GM12875 (cell line): ENCODE measurements at regions not wholly inside any gene's neighbourhood (a gene's known extent, or its start where the extent isn't known, plus 50 kb on each side); places are given as distances from the start of the nearest gene placed in this dataset.

Source experiments
- H3K4me3 ChIP-seq: one replicate; pipeline ENCODE4 v1.5.1; 2011; ENCODE audit warnings: low read depth, low read length, control low read depth
- CTCF ChIP-seq: IDR thresholded peaks from 2 replicates; pipeline ENCODE4 v1.5.1; 2011; ENCODE audit warnings: low read depth, mild to moderate bottlenecking, control low read depth, inconsistent platforms, low read length, moderate library complexity, borderline replicate concordance; ENCODE audit not compliant: insufficient read depth

- H3K4me3 ChIP-seq, result no peak overlapping the region
- TF ChIP-seq CTCF, result no peak
These were observed 108.3 kb upstream of the RPS6KA3 start for GRCh38 chrX:20374900-20375438.

GRCh38 chrX:20374450-20374849, 107.7 kb upstream of the RPS6KA3 start:
- no peak for TF ChIP-seq CTCF
- H3K4me3 ChIP-seq, result no peak overlapping the region

GRCh38 chrX:20373063-20373462, 106.4 kb upstream of the RPS6KA3 start:
- no peak for TF ChIP-seq CTCF

GRCh38 chrX:20372533-20372932, 105.8 kb upstream of the RPS6KA3 start:
- TF ChIP-seq CTCF, result no peak
- H3K4me3 ChIP-seq, result no peak overlapping the region

More at GRCh38 chrX:20373063-20373462, 106.4 kb upstream of the RPS6KA3 start:
- no peak overlapping the region for H3K4me3 ChIP-seq

GRCh38 chrX:20369468-20369867, 102.8 kb upstream of the RPS6KA3 start:
- no peak for TF ChIP-seq CTCF
- no peak overlapping the region for H3K4me3 ChIP-seq

- TF ChIP-seq CTCF, result no peak
- H3K4me3 ChIP-seq, result no peak overlapping the region
These were observed 97.5 kb upstream of the RPS6KA3 start for GRCh38 chrX:20364238-20364637.

GRCh38 chrX:20363275-20363674, 96.6 kb upstream of the RPS6KA3 start:
- H3K4me3 ChIP-seq, result no peak overlapping the region
- TF ChIP-seq CTCF, result no peak
